ENCODE measurements at regions not wholly inside any gene's neighbourhood (a gene's known extent, or its start where the extent isn't known, plus 50 kb on each side); places are given as distances from the start of the nearest gene placed in this dataset.

DNA sequence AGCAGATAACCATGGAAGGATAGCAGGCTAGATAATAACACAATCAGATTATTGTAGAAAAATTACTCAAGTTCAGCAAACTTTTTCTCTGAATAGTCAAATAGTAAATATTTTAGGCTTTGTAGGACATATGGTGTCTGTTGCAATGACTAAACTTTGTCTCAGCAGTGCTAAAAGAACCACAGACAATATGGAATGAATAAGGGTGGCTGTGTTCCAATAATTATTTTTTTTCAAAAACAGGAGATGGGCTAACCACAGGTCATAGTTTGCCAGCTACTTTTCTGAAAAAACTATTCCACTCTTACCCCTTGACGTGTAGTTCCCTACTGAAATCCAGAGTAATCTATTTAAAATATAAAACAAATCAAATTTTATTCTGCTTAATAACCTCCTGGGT lies 153.9 kb upstream of the LRRC4C start:
- TF ChIP-seq POLR2A (IDR thresholded peaks at IDR 0.05; ENCODE audit: low read depth, low read length) (no peak), SPI1 (IDR thresholded peaks at IDR 0.05; ENCODE audit: low read depth, low read length) (no peak), POLR2AphosphoS5 (IDR thresholded peaks at IDR 0.05; ENCODE audit: low read depth, low read length) (no peak)

All from GM12891 (cell line).